ENCODE measurements at regions not wholly inside any gene's neighbourhood (a gene's known extent, or its start where the extent isn't known, plus 50 kb on each side); places are given as distances from the start of the nearest gene placed in this dataset.
"Not testable (repeated sequence)": the region's sequence is repeated elsewhere in the genome, so short reads cannot be mapped to it uniquely, and the experiment has no call there.

DNA sequence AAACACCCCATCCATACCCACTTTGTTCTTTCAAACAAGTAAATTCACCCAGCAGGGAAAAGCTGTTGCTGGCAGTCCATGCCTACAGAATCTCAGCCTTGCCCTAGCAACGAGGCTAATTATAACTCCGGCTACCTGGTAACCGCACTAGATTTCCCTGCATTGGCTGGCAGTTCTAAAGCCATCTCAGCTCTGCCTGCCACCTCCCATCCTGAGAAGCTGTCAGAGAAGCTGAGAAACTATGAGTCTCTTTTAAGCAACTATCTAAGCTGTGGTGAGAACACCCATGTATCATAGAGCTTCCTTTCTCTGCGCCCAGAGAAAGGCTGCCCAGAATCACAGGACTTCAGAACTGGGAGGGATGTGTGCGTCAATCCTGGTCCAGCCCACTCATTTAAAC, 126.5 kb upstream of the NBPF9 start:
- not testable (repeated sequence) for DNase-seq (ENCODE audit: low spot score)

DNA sequence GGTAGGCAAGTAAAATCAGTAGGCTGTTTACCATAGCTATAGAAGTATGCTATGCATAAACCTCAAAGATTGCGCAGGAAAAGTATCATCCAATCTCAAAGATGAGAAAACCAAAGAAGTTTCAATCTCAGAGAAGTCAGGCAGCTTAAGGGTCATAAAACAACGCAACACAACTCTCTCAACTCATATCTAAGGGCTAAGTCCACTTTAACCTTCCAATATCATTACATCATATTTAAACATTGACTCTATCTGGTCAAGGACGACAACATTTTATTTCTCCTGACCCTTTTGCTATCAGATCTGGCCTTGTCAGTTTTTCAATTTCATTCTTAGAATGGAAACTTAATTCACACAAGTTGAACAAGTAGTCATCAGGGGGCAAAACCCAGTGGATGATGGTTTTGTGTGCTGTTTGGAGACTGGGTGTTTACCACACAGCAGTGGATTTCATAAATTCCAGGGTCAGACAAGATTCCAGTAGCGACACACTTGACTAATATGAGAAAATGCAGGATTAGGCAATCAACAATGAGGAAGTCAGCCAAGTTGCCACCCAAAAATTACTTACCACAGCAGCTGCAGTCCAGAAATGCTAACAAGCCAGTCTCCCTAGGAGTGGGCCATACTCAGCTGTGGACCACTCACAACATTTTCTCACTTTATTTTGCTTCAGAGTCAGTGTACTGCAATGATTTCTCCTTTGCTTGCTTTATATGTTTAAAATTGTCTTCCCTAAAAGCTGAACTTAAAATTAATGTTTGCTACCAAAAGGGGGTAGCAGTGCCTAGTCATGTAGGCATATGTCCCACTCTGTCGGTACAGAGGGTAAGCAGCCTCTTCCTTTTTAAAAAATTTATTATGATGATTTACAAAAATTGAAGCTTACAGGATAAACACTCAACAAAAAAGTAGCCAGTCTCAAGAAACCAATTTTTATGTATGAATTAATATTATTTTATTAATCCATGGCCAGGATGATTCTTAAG, 131.9 kb upstream of the NBPF9 start:
- not testable (repeated sequence) for DNase-seq (ENCODE audit: low spot score)

DNA sequence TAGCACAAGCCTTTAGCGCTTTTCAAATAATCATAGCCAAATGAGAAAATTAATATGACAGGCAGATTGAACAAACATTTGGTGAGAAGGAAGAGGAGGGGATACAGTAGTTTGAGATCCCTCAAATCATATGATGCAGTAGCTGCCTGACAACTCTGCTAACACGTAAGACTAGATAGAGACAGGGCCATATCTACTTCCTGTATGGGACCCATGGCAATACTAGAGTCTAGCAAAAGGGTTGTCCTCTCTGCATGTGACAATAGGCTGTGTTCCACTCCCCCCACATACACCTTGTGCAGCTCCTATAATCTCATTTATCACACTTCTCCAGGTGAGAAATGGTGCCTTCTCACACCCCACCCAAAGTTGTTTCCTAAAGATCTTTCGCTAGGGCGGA, 134.2 kb upstream of the NBPF9 start:
- DNase-seq (ENCODE audit: low spot score) = not testable (repeated sequence)

DNA sequence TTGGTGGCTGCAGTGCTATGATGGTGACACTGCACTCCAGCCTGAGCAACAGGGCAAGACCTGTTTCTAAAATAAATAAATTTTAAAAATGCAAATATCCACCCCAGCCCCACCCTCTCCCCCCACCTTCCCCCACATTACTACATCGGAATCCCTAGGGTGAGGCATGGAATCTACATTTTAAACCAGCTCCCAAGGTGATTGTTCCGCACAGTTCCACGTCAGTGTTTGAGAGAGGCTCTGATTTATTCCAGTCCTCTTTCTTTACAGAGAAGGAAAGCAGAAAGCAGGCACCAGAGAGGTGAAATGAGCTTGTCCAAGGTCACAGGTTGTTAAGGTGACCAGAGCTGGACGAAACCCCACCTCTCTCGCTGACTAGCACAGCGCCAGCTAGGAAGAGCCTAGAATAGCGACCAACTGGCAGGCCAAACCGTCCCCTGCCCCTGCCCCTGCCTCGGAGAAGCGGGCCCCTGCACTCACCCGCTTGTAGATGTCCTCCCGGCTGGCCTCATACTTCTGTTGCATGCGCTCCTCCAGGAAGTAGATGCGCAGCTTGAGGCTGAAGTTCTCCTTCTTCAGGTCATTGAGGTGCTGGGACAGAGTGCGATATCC, 136.7 kb upstream of the NBPF9 start:
- not testable (repeated sequence) for DNase-seq (ENCODE audit: low spot score)

DNA sequence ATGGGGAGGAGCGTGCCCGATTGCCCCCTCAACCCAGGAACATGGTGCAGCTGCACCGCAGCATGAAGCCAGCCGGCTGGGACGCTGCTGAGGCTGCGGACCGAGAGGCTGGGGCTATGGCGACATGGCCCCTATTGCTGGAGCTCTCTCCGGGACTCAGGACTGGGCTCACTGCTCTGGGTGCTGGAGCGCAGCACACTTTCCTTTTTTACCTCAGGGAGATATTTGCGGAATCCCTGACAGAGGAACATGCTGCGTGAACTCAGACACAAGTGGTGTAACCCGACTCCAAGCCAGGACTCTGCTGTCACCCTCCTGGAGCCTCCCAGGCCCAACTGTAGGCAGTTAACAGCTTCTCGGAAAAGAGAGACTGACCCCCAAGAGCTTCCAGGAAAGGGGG, 137.2 kb upstream of the NBPF9 start:
- not testable (repeated sequence) for DNase-seq (ENCODE audit: low spot score)

DNA sequence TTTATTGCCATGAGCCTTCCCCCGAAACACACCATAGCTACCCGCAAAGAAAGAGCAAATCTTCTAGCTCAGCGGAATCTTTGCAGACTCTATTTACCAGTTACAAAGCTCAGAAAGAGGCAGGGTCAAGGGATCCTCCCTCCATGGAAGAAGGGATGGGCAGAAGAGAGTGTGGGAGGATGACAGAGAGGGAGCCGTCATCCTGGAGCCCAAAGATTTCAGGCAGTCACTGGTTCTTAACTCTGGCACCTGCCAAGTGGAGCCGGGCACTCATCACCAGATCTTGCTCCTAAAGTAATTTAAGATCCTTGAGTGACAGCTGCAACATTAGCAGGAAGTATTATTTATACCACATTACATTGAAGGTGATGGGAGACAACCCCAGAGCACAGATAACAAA, 137.9 kb upstream of the NBPF9 start:
- DNase-seq (ENCODE audit: low spot score) = not testable (repeated sequence)

DNA sequence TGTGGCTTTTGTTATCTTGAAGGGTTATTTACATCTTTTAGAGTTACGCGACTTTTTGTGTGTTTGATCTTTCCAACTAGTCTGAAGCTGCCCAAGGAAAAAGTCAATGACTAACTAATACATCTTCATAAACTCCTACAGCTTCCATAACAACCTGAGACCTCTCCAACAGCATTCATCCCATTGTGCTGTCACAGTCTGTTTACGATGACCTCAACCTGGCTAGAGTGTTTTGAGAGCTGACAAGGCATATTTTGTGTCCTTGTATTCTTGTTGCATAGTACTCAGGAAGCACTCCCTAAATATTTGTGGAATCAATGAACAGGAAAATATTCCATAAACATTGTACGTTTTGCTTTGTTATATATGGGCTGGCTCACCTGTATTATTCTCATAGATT, 140.2 kb upstream of the NBPF9 start:
- not testable (repeated sequence) for DNase-seq (ENCODE audit: low spot score)

DNA sequence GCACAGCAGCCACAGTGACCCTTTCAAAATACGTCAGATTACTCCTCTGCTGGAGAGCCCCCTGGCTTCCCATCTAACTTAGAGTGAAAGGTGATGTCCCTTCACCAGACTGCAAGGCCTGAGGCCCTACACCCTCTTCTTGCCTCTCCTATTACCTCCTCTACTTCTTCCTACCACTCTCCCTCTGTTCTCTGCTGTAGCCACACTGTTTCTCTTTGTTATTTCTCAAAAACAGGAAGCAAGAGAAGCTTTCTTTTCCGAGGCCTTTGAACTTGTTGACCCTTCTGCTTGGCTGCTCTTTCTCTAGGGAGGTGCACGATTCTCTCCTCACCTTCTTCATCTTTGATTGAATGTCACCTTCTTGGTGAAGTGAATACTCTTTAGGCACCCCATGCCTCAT, 141.3 kb upstream of the NBPF9 start:
- not testable (repeated sequence) for DNase-seq (ENCODE audit: low spot score)

DNA sequence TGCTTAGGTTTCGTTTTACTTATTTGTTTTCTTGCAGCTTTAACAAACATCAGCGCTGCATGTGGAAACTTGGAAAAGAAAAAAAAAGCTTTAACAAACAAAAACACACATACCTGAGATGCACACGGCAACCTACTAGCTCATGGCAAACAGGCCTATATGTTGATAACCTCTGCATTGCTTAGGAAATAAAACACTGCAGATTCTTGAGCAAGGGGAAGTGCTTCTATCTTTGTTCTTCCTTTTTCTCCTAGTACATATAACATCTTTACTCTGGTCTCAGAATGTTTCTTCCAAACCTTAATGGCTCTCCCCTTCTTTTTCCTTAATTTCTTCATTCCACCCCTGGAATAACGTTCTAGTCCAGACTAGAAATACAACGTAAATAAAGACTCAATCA, 142.9 kb upstream of the NBPF9 start:
- not testable (repeated sequence) for DNase-seq (ENCODE audit: low spot score)

DNA sequence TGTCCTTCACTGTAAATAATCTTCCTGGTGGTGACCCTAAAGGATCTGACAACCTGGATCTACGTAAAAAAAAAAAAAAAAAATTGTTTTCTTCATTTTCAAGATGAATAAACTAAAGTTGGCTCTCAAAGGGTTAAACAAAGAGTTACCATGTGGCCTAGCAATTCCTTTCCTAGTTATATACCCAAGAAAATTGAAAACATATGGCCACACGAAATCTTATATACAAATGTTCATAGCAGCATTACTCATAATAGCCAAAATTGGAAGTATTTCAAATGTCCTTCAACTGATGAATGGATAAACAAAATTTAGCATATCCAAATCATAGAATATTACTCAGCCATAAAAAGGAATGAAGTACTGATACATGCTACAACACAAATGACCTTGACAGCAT, 145.3 kb upstream of the NBPF9 start:
- not testable (repeated sequence) for DNase-seq (ENCODE audit: low spot score)

DNA sequence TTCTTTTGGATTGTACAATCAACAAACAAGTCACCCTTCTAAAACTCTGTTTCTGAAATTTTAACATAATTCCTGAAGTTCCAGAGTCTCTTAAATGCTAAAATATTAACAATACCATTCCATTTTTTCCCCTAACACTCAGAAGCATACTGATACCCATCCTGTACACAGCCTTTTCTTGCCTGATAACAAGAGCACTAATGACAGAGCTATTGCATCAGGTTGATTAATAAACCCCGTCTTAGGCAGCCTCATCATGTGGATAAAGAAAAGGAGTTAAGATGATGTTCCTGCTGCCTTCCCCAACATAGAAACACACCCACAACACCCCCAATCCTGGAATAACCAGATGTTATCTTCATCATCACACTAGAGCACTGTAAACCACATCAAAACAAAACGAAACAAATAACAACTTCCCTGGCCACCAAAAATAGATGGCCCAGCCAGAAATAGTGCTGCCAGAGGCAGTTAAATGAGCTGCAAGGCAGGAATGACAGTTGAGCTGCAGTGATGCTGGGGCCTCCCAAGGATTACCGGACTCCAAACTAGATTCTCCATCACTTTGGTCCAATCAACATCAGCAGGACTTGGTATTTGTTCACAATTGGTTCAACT, 146.6 kb upstream of the NBPF9 start:
- DNase-seq (ENCODE audit: low spot score) = not testable (repeated sequence)

DNA sequence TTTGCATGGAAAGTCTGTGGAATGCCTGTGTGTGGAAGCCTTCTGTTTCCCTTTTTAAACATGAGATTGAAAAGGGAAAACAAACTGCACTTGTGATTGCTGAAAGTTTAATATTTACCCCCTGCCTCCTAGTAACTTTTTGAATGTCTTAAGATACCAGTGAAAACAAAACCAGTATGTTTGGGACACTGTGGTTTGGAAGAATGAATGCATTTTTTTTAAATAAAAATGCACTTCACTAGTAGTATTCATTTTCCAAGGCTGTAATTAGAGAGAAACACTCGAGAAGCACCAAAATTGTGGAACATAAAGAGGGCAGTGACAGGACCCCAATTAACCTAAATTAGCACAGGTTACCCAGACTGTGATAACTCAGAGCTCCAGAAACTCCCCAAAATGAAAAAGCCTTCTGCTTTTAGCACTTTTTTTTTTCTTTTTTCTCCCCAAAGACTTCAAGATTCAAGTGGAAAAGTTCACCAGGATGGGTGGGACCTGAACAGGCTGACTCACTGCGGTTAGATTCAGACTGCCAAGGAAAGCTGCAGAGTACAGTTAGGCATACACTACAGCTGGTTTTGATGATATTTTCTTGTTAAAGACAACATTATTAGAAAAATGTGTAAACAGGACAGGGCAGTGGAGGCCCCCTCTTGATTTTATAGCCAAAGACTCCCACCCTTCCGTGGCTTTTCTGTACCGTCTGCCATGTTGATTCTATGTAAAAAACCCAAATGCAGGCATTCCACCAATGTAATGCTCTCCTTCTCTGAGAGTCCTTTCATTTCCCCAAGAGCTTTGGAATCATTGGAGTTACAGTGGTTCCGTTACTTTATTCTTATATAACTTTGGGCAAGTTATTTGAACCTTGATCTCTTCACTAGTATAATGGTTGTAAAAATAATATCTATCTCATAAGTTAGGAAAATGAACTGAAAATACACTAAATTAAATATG, 151.8 kb upstream of the NBPF9 start:
- not testable (repeated sequence) for DNase-seq (ENCODE audit: low spot score)

DNA sequence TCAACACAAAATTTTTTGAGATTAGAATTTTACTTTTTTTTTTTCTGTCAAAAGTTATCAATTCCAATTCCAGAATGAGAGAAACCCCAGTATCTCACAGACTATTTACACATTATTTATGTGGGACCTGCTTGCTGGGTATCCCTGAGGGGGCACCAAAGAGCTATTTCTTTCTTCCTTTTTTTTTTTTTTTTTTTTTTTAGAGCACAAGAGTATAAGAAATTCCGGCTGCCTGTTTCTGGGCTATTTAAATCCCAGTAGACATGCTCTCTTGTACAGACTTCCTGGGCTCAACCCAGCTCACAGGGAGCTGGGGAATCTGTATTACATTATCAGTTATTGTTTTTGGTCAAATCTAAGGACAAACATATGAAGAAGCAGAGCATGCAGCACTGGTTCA, 156.9 kb upstream of the NBPF9 start:
- DNase-seq (ENCODE audit: low spot score) = not testable (repeated sequence)

DNA sequence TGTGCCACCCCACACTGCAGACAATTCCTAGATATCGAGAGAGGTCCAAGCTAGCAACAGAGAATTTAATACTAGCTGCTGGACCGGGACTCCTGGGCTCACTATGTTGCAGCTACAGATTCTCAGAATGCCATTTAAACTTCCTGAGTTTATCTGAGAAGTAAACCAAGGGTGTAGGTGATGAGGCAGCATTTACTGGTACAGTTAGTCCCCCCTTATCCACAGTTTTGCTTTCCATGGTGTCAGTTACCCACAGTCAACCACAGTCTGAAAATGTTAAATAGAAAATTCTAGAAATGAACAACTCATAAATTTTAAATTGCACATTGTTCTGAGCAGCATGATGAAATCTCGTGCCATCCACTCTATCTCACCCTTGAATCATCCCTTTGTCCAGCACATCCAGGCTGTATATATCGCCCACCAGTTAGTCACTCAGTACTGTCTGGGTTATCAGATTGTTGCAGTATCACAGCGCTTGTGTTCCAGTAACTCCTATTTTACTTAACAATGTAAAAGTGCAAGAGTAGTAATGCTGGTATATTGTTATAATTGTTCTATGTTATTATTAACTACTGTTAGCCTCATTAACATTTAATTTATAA, 157.5 kb upstream of the NBPF9 start:
- not testable (repeated sequence) for DNase-seq (ENCODE audit: low spot score)

DNA sequence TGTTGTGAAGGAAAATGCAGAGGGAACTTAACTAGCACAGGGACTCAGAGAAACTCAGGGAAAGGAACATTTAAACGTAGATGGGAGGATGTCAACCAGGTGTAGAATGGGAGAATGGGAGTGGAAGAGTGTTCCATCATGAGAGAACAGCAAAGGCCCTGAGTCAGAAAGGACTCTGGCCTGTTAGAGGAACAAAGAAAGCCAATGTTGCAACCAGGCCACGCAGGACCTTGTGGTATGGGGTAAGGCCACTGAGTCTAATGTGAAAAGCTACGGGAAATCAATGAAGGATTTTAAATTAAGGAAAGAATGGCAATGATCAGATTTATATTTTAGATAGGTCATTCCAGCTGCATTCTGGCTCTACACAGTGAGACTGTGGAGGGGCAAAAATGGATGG, 163.9 kb upstream of the NBPF9 start:
- not testable (repeated sequence) for DNase-seq (ENCODE audit: low spot score)

DNA sequence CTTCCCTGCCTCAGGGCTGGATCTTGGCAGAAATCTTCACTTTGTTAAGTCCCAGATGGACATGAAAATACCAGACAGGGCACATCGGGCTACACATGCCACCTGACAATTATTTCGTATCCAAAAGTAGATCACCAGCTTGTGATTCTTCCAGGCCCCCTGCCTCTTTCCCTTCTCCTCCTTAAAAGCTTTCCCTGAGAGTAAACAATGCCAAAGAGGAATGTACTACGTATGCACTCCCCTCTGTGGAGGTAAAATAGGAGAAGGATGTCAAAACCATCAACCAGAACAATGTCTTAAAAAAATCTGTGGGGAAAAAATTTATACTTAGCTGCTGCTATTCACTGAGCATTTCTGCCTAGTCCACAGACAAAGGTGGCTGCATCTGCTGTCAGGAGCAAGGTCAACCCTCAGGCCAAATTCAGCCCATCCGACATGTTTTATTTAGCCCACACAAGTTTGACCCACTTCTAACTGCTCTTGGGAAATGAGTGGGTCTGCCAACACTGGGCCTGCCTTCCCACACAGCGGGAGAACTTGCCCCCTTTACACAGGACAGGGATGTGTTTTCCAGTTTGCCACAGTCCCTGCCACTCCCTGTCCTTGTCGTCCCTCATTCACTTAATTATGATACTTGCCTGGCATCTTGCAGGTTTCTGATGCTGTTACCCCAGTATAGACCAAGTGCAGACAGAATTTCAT, 165.8 kb upstream of the NBPF9 start:
- not testable (repeated sequence) for DNase-seq (ENCODE audit: low spot score)

DNA sequence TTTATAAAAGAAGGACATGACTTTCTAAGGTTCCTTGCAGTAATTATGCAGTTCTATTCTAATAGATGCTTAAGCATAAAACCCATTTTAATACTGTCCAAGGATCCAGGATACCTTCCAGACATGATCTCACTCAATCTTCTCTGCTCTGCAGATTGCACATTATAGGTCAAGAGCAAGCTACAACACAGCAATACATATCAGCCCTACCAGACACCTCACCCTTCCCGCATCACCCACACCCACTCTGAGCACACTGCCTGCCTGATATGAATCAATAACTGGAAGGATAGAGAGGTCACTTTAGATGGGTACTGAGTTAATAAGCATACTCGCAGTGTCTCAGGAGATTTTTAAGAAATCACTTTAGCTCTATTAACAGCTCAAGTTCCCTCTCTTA, 166.5 kb upstream of the NBPF9 start:
- DNase-seq (ENCODE audit: low spot score) = not testable (repeated sequence)

DNA sequence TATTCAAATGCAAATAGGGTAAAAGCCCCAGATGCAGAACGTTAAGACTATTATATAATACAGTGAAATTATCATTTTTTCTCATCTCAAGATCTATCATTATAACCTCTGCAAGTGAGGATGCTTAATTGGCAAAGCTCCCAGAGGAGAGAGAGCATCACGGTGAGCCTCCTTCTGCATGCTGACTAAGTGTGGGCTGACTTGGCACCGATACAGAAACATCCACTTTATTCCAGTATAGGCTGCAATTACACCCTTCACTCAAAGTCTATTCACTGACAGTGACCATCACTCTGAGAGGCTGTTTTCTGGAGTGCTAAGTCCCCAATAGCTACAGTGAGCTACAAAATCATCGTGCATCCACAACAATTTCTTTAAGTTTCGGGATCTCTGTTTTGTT, 171.1 kb upstream of the NBPF9 start:
- DNase-seq (ENCODE audit: low spot score) = not testable (repeated sequence)

DNA sequence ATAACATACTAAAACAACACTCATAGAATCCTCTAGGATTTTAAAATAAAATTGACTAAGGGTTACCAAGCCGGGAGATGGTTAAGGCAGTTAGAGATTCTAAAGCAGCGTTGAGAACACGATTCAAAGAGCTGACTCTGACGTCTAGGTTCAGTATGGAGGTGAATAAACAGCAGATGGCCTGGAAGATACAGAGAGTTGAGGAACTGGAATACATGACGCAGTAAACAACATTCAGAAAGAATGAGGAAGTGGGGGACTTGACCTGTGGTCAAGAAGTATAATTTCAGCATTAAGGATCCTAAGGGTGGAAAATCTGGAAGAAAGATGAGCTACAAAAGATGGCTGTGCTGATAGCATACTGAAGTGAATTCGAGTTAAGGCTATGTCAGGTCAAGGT, 172.5 kb upstream of the NBPF9 start:
- not testable (repeated sequence) for DNase-seq (ENCODE audit: low spot score)

DNA sequence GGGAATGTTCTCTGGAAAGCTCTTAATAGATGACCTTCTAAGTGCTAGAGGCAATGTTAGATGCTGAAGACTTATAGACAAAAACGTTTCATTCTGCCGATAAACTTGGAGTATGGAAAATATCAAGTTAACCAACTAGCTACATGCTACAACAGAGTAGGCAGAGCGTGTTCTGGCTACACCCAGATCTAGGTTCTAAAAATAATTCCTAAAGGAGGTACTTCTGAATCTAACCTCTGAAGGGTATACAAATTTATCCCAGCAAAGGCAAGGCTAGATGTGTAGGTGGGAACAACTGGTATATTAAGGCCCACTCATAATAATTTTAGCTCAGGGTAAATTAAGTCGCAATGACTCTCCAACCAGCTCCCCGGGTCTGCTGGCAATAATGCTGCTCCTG, 173.1 kb upstream of the NBPF9 start:
- not testable (repeated sequence) for DNase-seq (ENCODE audit: low spot score)

Measured in LoVo (cell line).